HEK293 (cell line): ENCODE measurements at regions not wholly inside any gene's neighbourhood (a gene's known extent, or its start where the extent isn't known, plus 50 kb on each side); places are given as distances from the start of the nearest gene placed in this dataset.

Experiments
- CTCF ChIA-PET: fragments of 350-600 bp; formaldehyde crosslinking; extraction: SDS; loops from one replicate; lab custom pipeline; 2021; ENCODE audit warnings: antibody characterized with exemption; lab: Yijun Ruan, JAX
- POLR2A ChIA-PET: fragments of 300-600 bp; formaldehyde crosslinking; extraction: SDS; loops from one replicate; lab custom pipeline; 2020; ENCODE audit warnings: antibody characterized with exemption, inconsistent platforms; lab: Yijun Ruan, JAX
- H3K27ac ChIP-seq: fragments of 200-500 bp; sonication (Bioruptor generic); 2 replicates; pipeline ENCODE4 v1.5.1; 2014; ENCODE audit warnings: low read depth, low read length, control low read depth, inconsistent platforms; ENCODE audit errors: extremely low read depth
- H3K36me3 ChIP-seq, 2 experiments: fragments of 200-500 bp in 1 of 2; sonication (Bioruptor generic) in 1 of 2; 1 replicate in 1 of 2; 2 replicates in 1 of 2; pipeline ENCODE4 v1.5.1; 2014 to 2017; ENCODE audit warnings: inconsistent platforms in 2 of 2, low read length in 2 of 2; ENCODE audit not compliant: control insufficient read depth in 2 of 2, insufficient read depth in 1 of 2
- H3K4me1 ChIP-seq: fragments of 200-500 bp; sonication (Bioruptor generic); 2 replicates; pipeline ENCODE4 v1.5.1; 2014; ENCODE audit warnings: mild to moderate bottlenecking, low read length, inconsistent platforms; ENCODE audit not compliant: control insufficient read depth, insufficient read depth
- H3K4me3 ChIP-seq: 2 replicates; pipeline ENCODE4 v1.5.1; 2011; ENCODE audit warnings: low read depth, mild to moderate bottlenecking, control low read depth, low read length, moderate library complexity
- H3K9me3 ChIP-seq: fragments of 200-500 bp; sonication (Bioruptor generic); 2 replicates; pipeline ENCODE4 v1.5.1; 2014; ENCODE audit warnings: low read depth, low read length, inconsistent platforms; ENCODE audit not compliant: control insufficient read depth, insufficient read depth
- GLI4 ChIP-seq: fragments of 450-650 bp; formaldehyde crosslinking; IDR thresholded peaks from 2 replicates; pipeline ENCODE4 v1.5.1; 2016; ENCODE audit warnings: missing biosample characterization, missing genetic modification characterization
- HOXA7 ChIP-seq: sonication (generic); formaldehyde crosslinking; IDR thresholded peaks from 2 replicates; pipeline ENCODE4 v1.8.1; 2022; ENCODE audit warnings: missing genetic modification reagents, borderline replicate concordance
- IKZF3 ChIP-seq: fragments of 450-650 bp; IDR thresholded peaks from 2 replicates; pipeline ENCODE4 v1.5.0; 2018; ENCODE audit warnings: missing biosample characterization, mild to moderate bottlenecking, missing genetic modification characterization, moderate library complexity
- OVOL3 ChIP-seq: fragments of 450-650 bp; formaldehyde crosslinking; IDR thresholded peaks from 2 replicates; pipeline ENCODE4 v1.5.1; 2016; ENCODE audit warnings: missing biosample characterization, missing genetic modification characterization
- ZBTB48 ChIP-seq: fragments of 450-650 bp; formaldehyde crosslinking; IDR thresholded peaks from 2 replicates; pipeline ENCODE4 v1.5.1; 2016; ENCODE audit warnings: missing biosample characterization, missing genetic modification characterization
- ZNF157 ChIP-seq: fragments of 450-650 bp; formaldehyde crosslinking; IDR thresholded peaks from 2 replicates; pipeline ENCODE4 v1.5.1; 2016; ENCODE audit warnings: missing biosample characterization, missing genetic modification characterization
- ZNF223 ChIP-seq: fragments of 450-650 bp; formaldehyde crosslinking; IDR thresholded peaks from 2 replicates; pipeline ENCODE4 v1.5.1; 2016; ENCODE audit warnings: missing biosample characterization, missing genetic modification characterization
- ZNF248 ChIP-seq: fragments of 450-650 bp; formaldehyde crosslinking; IDR thresholded peaks from 2 replicates; pipeline ENCODE4 v1.5.1; 2017; ENCODE audit warnings: missing biosample characterization, missing genetic modification characterization
- ZNF280D ChIP-seq: fragments of 450-650 bp; formaldehyde crosslinking; IDR thresholded peaks from 2 replicates; pipeline ENCODE4 v1.5.1; 2016; ENCODE audit warnings: missing biosample characterization, missing genetic modification characterization
- ZNF394 ChIP-seq: fragments of 450-650 bp; formaldehyde crosslinking; IDR thresholded peaks from 2 replicates; pipeline ENCODE4 v1.5.1; 2016; ENCODE audit warnings: missing biosample characterization, missing genetic modification characterization, mild to moderate bottlenecking, moderate library complexity, borderline replicate concordance
- ZNF423 ChIP-seq: fragments of 450-650 bp; formaldehyde crosslinking; IDR thresholded peaks from 2 replicates; pipeline ENCODE4 v1.5.1; 2016; ENCODE audit warnings: missing biosample characterization, missing genetic modification characterization
- ZNF426 ChIP-seq: fragments of 450-650 bp; formaldehyde crosslinking; IDR thresholded peaks from 2 replicates; pipeline ENCODE4 v1.5.1; 2017; ENCODE audit warnings: missing biosample characterization, missing genetic modification characterization, mild to moderate bottlenecking, inconsistent platforms, moderate library complexity
- ZNF514 ChIP-seq: fragments of 450-650 bp; formaldehyde crosslinking; IDR thresholded peaks from 2 replicates; pipeline ENCODE4 v1.5.1; 2016; ENCODE audit warnings: missing biosample characterization, missing genetic modification characterization
- ZNF529 ChIP-seq: fragments of 450-650 bp; formaldehyde crosslinking; IDR thresholded peaks from 2 replicates; pipeline ENCODE4 v1.5.1; 2017; ENCODE audit warnings: missing genetic modification characterization, missing biosample characterization; ENCODE audit not compliant: insufficient replicate concordance
- ZNF560 ChIP-seq: fragments of 450-650 bp; formaldehyde crosslinking; IDR thresholded peaks from 2 replicates; pipeline ENCODE4 v1.5.1; 2017; ENCODE audit warnings: missing biosample characterization, missing genetic modification characterization, borderline replicate concordance
- ZNF561 ChIP-seq: fragments of 450-650 bp; IDR thresholded peaks from 2 replicates; pipeline ENCODE4 v1.5.1; 2018; ENCODE audit warnings: missing biosample characterization, missing genetic modification characterization, borderline replicate concordance
- ZNF623 ChIP-seq: fragments of 450-650 bp; formaldehyde crosslinking; IDR thresholded peaks from 2 replicates; pipeline ENCODE4 v1.5.1; 2016; ENCODE audit warnings: missing biosample characterization, missing genetic modification characterization
- ZNF664 ChIP-seq: fragments of 450-650 bp; formaldehyde crosslinking; IDR thresholded peaks from 2 replicates; pipeline ENCODE4 v1.5.1; 2016; ENCODE audit warnings: missing biosample characterization, missing genetic modification characterization
- ZNF76 ChIP-seq: fragments of 450-650 bp; formaldehyde crosslinking; IDR thresholded peaks from 2 replicates; pipeline ENCODE4; 2016; ENCODE audit warnings: low read depth, missing biosample characterization, missing genetic modification characterization, borderline replicate concordance
- ZXDB ChIP-seq: fragments of 450-650 bp; formaldehyde crosslinking; IDR thresholded peaks from 2 replicates; pipeline ENCODE4 v1.5.1; 2016; ENCODE audit warnings: missing biosample characterization, missing genetic modification characterization
- TF ChIP-seq, protein P1 (sequence below): fragments of 450-650 bp; formaldehyde crosslinking; IDR thresholded peaks from 2 replicates; pipeline ENCODE4 v1.5.1; 2016; ENCODE audit warnings: missing biosample characterization, missing genetic modification characterization
- TF ChIP-seq, protein P2 (sequence below): fragments of 450-650 bp; formaldehyde crosslinking; IDR thresholded peaks from 2 replicates; pipeline ENCODE4 v1.5.1; 2017; ENCODE audit warnings: missing biosample characterization, missing genetic modification characterization

DNA sequence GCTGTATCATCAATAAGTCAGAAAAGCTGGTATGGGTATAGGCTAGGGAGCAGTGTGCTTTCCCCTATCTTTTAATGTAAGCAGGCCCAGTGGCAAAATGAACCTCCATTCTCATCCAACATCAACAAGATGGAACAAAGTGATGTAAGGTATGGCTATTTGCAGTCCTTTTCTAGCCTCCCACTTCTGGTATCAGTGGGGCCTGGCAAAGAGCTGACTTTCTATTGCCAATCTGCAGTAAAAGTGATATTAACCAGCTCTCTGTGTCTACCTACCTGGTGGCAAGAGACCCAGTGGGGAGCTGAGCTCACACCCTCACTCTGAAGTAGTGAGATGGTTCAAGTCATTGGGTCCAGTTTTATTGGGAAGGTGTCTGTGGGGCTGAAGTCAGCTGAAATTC, 1492.6 kb downstream of the CDH11 start (continued):
- TF ChIP-seq ZNF426 (tag by site-specific recombination) (no peak), ZNF423 (no peak)

GRCh38 chr16:63628812-63629211, 1493.1 kb downstream of the CDH11 start:
- no peaks in the 10 kb centered on the region for H3K4me1 ChIP-seq
- H3K27ac ChIP-seq: no peak overlapping the region
- CTCF ChIA-PET: no interaction called here
- POLR2A ChIA-PET: no interaction called here
- no peaks in the 10 kb centered on the region for H3K36me3 ChIP-seq
- no peak for TF ChIP-seq GLI4 (tag by site-specific recombination)
- TF ChIP-seq ZNF529 (tag by site-specific recombination): no peak
- TF ChIP-seq, protein P1, sequence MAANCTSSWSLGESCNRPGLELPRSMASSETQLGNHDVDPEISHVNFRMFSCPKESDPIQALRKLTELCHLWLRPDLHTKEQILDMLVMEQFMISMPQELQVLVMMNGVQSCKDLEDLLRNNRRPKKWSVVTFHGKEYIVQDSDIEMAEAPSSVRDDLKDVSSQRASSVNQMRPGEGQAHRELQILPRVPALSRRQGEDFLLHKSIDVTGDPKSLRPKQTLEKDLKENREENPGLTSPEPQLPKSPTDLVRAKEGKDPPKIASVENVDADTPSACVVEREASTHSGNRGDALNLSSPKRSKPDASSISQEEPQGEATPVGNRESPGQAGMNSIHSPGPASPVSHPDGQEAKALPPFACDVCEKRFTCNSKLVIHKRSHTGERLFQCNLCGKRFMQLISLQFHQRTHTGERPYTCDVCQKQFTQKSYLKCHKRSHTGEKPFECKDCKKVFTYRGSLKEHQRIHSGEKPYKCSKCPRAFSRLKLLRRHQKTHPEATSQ (tag by site-specific recombination): no peak
- no peak for TF ChIP-seq ZNF223 (tag by site-specific recombination)
- no peak for TF ChIP-seq ZNF426 (tag by site-specific recombination)
- no peak for TF ChIP-seq IKZF3 (tag by site-specific recombination)
- no peak for TF ChIP-seq ZBTB48
- H3K4me3 ChIP-seq: no peak overlapping the region
- no peaks in the 10 kb centered on the region for H3K9me3 ChIP-seq

DNA sequence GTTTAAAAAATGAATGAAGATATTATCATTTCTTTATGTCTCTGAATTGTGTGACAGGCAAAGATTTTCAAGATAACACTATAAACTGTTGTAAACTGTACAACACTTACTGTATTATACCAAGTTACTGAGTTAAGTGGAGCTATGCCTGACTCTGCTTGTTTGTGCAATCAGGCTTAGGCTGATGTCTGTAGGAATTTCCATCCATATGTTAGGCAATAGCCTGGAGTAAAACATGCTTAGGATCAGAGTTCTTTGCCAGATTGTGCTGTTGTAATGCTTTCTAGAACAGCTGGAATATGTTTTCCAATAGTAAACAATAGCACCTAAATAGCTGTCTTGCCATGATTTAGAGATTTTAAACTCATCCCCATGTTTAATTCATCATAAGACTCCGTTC, 1496.7 kb downstream of the CDH11 start:
- Histone ChIP-seq H3K9me3 (no peaks in the 10 kb centered on the region), H3K4me3 (no peak overlapping the region), H3K27ac (no peak overlapping the region), H3K36me3 (no peaks in the 10 kb centered on the region), H3K4me1 (no peaks in the 10 kb centered on the region)
- ChIA-PET CTCF (no interaction called here), POLR2A (no interaction called here)
- TF ChIP-seq ZNF280D (tag by site-specific recombination): no peak
- TF ChIP-seq, protein P2, sequence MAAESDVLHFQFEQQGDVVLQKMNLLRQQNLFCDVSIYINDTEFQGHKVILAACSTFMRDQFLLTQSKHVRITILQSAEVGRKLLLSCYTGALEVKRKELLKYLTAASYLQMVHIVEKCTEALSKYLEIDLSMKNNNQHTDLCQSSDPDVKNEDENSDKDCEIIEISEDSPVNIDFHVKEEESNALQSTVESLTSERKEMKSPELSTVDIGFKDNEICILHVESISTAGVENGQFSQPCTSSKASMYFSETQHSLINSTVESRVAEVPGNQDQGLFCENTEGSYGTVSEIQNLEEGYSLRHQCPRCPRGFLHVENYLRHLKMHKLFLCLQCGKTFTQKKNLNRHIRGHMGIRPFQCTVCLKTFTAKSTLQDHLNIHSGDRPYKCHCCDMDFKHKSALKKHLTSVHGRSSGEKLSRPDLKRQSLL (tag by site-specific recombination): no peak
- no peak for TF ChIP-seq ZNF560
- no peak for TF ChIP-seq ZXDB (tag by site-specific recombination)
- TF ChIP-seq ZNF623 (tag by site-specific recombination): no peak
- no peak for TF ChIP-seq OVOL3
- TF ChIP-seq ZNF664 (tag by site-specific recombination): no peak
- TF ChIP-seq ZNF423: no peak
- TF ChIP-seq ZNF76: no peak
- no peak for TF ChIP-seq ZNF514
- no peak for TF ChIP-seq ZNF248 (tag by site-specific recombination)
- TF ChIP-seq ZNF157 (tag by site-specific recombination): no peak
- TF ChIP-seq ZNF561 (tag by site-specific recombination): no peak
- no peak for TF ChIP-seq HOXA7 (CRISPR knock-in tag)
- no peak for TF ChIP-seq ZNF394 (tag by site-specific recombination)
